ENCODE measurements at regions not wholly inside any gene's neighbourhood (a gene's known extent, or its start where the extent isn't known, plus 50 kb on each side); places are given as distances from the start of the nearest gene placed in this dataset.
"Not testable (repeated sequence)": the region's sequence is repeated elsewhere in the genome, so short reads cannot be mapped to it uniquely, and the experiment has no call there.

DNA sequence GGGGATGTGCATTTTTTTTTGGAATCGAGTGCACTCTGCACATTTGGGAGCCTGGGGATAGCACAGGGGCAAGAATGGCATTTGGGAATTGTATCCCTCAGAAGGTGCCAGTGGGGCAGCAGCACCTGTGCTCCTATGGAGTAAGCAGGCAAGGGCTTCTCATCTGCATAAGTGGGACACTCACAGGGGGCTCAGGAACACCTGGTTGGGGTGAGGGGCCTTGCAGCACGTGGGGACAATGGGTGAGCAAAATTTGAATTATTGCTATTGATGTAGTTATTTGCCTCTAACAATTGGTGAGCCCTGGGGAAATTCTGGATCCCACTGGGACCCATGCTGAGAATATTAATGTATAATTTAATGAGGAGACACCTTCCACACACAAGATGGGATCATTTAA is 274.2 kb downstream of the TTC6 start:
- ChIA-PET CTCF (no interaction called here), POLR2A (ENCODE audit: low non-redundant PET) (no interaction called here)
- no peak overlapping the region for H3K27ac ChIP-seq
- TF ChIP-seq, protein P1, sequence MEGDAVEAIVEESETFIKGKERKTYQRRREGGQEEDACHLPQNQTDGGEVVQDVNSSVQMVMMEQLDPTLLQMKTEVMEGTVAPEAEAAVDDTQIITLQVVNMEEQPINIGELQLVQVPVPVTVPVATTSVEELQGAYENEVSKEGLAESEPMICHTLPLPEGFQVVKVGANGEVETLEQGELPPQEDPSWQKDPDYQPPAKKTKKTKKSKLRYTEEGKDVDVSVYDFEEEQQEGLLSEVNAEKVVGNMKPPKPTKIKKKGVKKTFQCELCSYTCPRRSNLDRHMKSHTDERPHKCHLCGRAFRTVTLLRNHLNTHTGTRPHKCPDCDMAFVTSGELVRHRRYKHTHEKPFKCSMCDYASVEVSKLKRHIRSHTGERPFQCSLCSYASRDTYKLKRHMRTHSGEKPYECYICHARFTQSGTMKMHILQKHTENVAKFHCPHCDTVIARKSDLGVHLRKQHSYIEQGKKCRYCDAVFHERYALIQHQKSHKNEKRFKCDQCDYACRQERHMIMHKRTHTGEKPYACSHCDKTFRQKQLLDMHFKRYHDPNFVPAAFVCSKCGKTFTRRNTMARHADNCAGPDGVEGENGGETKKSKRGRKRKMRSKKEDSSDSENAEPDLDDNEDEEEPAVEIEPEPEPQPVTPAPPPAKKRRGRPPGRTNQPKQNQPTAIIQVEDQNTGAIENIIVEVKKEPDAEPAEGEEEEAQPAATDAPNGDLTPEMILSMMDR (conservative IDR thresholded peaks at IDR 0.05; ENCODE audit: low read depth): no peak
- no peak for DNase-seq (ENCODE audit: low spot score)

DNA sequence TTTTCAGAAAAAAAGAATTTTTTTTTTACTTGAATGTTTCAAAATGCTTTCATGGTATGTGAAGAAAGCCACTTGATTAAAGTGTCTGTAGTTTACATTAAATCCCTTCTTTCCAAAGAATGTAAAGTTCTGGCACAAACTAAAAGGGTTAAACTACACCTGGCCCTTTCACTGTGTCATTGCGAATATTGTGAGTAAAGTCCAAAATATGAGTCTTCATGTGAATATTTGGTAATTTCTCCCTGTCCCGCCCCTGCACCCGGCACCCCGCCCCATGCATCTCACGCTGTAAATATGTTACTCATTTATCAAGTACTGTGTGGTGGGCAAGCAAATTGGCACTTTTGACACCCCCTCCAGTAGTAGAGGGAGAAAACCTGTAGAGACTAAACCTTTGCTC is 274.7 kb downstream of the TTC6 start:
- peak; percentile 18 for DNase-seq (ENCODE audit: low spot score)
- H3K27ac ChIP-seq: no peak overlapping the region
- POLR2A ChIA-PET (ENCODE audit: low non-redundant PET): no interaction called here
- TF ChIP-seq, protein P1 (conservative IDR thresholded peaks at IDR 0.05; ENCODE audit: low read depth): no peak
- CTCF ChIA-PET: no interaction called here

DNA sequence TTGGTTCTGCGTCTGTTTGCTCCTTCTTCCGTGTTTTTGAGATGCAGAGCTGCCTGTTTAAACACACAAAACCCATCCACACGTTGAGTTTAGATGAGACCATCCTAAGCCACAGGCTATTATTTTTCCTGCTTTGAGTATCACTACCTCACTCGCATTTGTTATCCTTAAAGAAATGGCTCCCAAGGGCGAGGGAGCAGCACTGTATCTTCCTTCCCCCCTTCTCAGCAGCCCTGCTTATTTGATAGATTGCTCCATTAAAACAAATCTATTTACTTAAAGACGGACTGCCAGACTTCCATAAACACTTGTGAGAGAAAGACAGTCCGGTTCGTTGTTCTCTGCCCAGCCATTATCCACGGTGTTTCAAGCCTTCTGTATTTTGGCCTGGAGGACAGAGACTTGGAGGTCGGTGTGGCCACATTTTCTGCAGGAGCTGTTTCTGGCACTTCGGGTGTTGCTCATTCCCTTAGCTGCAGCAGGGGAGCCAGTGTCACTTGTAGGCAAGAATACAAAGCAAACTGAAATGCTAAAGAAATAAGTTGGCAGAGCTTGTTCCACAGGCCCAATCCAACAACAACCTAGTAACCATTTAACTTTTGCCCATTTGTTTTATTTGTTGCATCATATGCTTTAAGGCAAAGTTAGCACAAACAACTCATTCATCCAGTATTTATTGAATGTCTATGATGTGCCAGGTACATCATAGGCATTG is 275.4 kb downstream of the TTC6 start:
- ChIA-PET CTCF (no interaction called here), POLR2A (ENCODE audit: low non-redundant PET) (no interaction called here)
- H3K27ac ChIP-seq: no peak overlapping the region
- no peak for DNase-seq (ENCODE audit: low spot score)
- TF ChIP-seq, protein P1 (conservative IDR thresholded peaks at IDR 0.05; ENCODE audit: low read depth): no peak

DNA sequence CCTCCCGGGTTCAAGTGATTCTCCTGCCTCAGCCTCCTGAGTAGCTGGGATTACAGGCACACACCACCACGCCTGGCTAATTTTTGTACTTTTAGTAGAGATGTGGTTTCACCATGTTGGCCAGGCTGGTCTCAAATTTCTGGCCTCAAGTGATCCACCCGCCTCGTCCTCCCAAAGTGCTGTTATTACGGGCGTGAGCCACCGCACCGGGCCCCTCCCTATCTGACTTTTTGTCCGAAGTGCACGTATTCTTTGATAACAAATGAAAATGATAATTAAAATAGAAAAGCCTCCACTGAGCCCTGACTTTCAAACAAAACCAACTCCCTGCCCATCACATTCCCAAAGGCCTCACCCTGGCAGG is 278.6 kb downstream of the TTC6 start:
- DNase-seq (ENCODE audit: low spot score); POLR2A ChIA-PET (ENCODE audit: low non-redundant PET); H3K27ac ChIP-seq: not testable (repeated sequence)
- CTCF ChIA-PET: interaction anchor here (0.6 to 1.3 kb wide), 11 partner anchors 17 to 644 kb away, joined by 3 to 15 read pairs (median 4); no protein-coding TSS in a partner anchor

DNA sequence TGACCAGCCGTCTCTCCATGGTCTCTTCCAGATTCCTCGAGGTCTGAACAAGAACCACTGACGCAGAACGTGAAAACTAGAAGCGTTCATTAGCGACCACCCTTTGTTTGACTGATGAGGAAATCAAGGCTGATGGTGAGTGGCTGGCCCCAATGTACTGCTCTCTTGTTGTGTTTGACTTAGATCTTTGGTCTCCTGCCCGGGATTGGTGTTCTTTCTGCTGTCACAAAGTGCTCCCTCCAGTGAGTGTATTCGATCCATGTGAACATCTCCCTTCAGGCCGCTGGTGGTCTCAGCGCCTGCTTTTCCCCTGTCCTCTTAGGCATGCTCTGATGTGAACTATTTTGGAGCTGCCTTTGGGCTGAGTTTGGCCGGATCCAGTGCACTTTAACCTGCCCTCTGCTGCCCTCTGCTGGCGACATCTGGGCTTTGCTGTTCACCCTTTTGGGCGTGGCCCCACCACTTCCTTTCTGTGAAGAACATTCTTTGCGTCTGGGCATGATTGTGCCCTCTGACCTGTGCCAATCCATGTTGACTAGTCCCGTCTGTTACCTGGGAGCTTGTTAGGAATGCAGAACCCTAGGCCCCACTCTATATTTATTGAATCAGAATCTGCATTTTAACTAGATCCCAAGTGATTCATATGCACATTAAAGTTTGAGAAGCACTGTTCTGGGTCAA is 279.1 kb downstream of the TTC6 start:
- TF ChIP-seq, protein P1 (conservative IDR thresholded peaks at IDR 0.05; ENCODE audit: low read depth): peak; percentile 85
- peak; percentile 77 for DNase-seq (ENCODE audit: low spot score)
- ChIA-PET POLR2A (ENCODE audit: low non-redundant PET) (no interaction called here), CTCF (interaction anchor here (0.5 to 1.3 kb wide), 15 partner anchors 18 to 644 kb away, joined by 3 to 15 read pairs (median 4); partner anchors contain the start of gene FOXA1)
- no peak overlapping the region for H3K27ac ChIP-seq

DNA sequence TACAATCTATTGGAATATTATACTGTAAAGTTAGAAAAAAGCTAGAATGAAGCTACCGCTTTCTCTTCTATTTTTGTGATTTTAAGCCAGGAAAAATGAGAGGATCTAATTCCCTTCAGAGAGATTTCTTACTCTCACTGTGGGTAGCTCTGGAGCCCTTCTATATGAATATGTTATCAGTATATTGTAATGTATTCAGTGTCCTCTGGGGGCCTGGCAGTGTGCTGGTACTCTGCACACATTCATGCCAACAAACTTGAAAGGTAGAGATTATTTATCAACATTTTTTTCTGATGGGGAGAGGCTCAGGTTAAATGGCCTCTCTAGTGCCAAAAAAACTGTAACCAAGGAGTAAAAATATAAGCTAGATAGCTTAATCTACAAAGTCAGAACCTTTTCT is 292.8 kb downstream of the TTC6 start:
- TF ChIP-seq, protein P1 (conservative IDR thresholded peaks at IDR 0.05; ENCODE audit: low read depth): no peak
- no peak overlapping the region for H3K27ac ChIP-seq
- CTCF ChIA-PET: interaction anchor here (0.6 kb wide), 1 partner anchor 1701 kb away, joined by 3 read pairs; no protein-coding TSS in a partner anchor
- no peak for DNase-seq (ENCODE audit: low spot score)
- POLR2A ChIA-PET (ENCODE audit: low non-redundant PET): no interaction called here

DNA sequence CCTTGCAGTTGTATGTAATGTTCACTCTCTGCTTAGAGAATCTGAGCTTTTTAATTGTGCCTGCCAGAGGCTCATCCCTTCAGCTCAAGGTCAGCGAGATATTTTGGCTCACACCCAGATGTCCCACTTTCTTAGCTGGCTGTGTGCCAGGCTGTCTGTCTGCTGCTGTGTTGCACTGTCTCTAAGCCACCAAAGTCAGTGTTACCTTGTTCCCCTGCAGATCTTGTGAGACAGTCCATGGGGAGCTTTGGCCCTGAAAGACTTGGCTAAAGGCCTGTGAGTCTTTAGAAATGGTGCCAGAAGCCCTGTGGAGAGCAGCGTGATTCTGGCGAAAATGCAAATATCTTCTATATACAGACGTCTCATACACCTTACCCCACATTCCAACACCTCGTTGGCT is 293.7 kb downstream of the TTC6 start:
- CTCF ChIA-PET: interaction anchor here (0.6 kb wide), 1 partner anchor 1135 kb away, joined by 3 read pairs; no protein-coding TSS in a partner anchor
- TF ChIP-seq, protein P1 (conservative IDR thresholded peaks at IDR 0.05; ENCODE audit: low read depth): no peak
- no peak overlapping the region for H3K27ac ChIP-seq
- DNase-seq (ENCODE audit: low spot score): no peak
- POLR2A ChIA-PET (ENCODE audit: low non-redundant PET): no interaction called here

Data from RWPE1 (cell line).